Stimulated activated memory B cell treated with anti-CD40 and anti-IgM and Interleukin-4, amounts not matched to agents 10 μg/mL and 1 μg/mL and 100 μg/mL, for 72 hours (primary cell): ENCODE measurements at regions not wholly inside any gene's neighbourhood (a gene's known extent, or its start where the extent isn't known, plus 50 kb on each side); places are given as distances from the start of the nearest gene placed in this dataset.

ENCODE experiments used
- ATAC-seq: fragments of 150-1000 bp; cut with Tn5 transposase; 2 replicates; pipeline ENCODE4 v1.10.0; 2021
- H3K27ac Mint-ChIP-seq: one replicate; pipeline ENCODE4 v1.8.0; 2022; ENCODE audit warnings: mild to moderate bottlenecking, mixed read lengths
- H3K27me3 Mint-ChIP-seq: one replicate; pipeline ENCODE4 v1.8.0; 2022; ENCODE audit warnings: mixed read lengths
- H3K36me3 Mint-ChIP-seq: one replicate; pipeline ENCODE4 v1.8.0; 2022; ENCODE audit warnings: mixed read lengths
- H3K4me1 Mint-ChIP-seq: one replicate; pipeline ENCODE4 v1.8.0; 2022; ENCODE audit warnings: mixed read lengths
- H3K4me3 Mint-ChIP-seq: one replicate; pipeline ENCODE4 v1.8.0; 2022; ENCODE audit warnings: mild to moderate bottlenecking, moderate library complexity, mixed read lengths
- H3K9me3 Mint-ChIP-seq: one replicate; pipeline ENCODE4 v1.8.0; 2022; ENCODE audit warnings: mixed read lengths

- no peaks in the 10 kb centered on the region for H3K4me1 Mint-ChIP-seq
- no peaks in the 10 kb centered on the region for H3K36me3 Mint-ChIP-seq
- no peak for ATAC-seq
- no peak overlapping the region for H3K27ac Mint-ChIP-seq
- no peak overlapping the region for H3K4me3 Mint-ChIP-seq
- peaks cover 20% of the 10 kb centered on the region for H3K27me3 Mint-ChIP-seq
- H3K9me3 Mint-ChIP-seq, result peaks cover 12% of the 10 kb centered on the region
Observed at GRCh38 chr18:78914249-78914935, 65.2 kb upstream of the SALL3 start.

GRCh38 chr18:78915446-78916008, 64.1 kb upstream of the SALL3 start:
- ATAC-seq, result no peak
- Mint-ChIP-seq H3K27me3 (peaks cover 20% of the 10 kb centered on the region), H3K9me3 (peaks cover 12% of the 10 kb centered on the region), H3K27ac (no peak overlapping the region), H3K36me3 (no peaks in the 10 kb centered on the region), H3K4me1 (no peaks in the 10 kb centered on the region), H3K4me3 (no peak overlapping the region)

- peaks cover 13% of the 10 kb centered on the region for H3K27me3 Mint-ChIP-seq
- no peaks in the 10 kb centered on the region for H3K4me1 Mint-ChIP-seq
- H3K27ac Mint-ChIP-seq, result no peak overlapping the region
- no peaks in the 10 kb centered on the region for H3K36me3 Mint-ChIP-seq
- peaks cover 12% of the 10 kb centered on the region for H3K9me3 Mint-ChIP-seq
- ATAC-seq, result no peak
- no peak overlapping the region for H3K4me3 Mint-ChIP-seq
Observed at GRCh38 chr18:78918707-78919106, 60.9 kb upstream of the SALL3 start.

GRCh38 chr18:78919956-78920355, 59.7 kb upstream of the SALL3 start:
- no peak for ATAC-seq
- Mint-ChIP-seq H3K27ac (no peak overlapping the region), H3K9me3 (peaks cover 12% of the 10 kb centered on the region), H3K36me3 (no peaks in the 10 kb centered on the region), H3K4me3 (no peak overlapping the region), H3K4me1 (no peaks in the 10 kb centered on the region), H3K27me3 (peaks cover 7% of the 10 kb centered on the region)

GRCh38 chr18:78920456-78921138, 59.0 kb upstream of the SALL3 start:
- Mint-ChIP-seq H3K36me3 (no peaks in the 10 kb centered on the region), H3K4me3 (no peak overlapping the region), H3K27me3 (peaks cover 5% of the 10 kb centered on the region), H3K27ac (no peak overlapping the region), H3K9me3 (peaks cover 12% of the 10 kb centered on the region), H3K4me1 (no peaks in the 10 kb centered on the region)
- ATAC-seq, result no peak

- Mint-ChIP-seq H3K4me3 (no peak overlapping the region), H3K27me3 (no peaks in the 10 kb centered on the region), H3K9me3 (peaks cover 2% of the 10 kb centered on the region), H3K36me3 (no peaks in the 10 kb centered on the region), H3K4me1 (no peaks in the 10 kb centered on the region), H3K27ac (no peak overlapping the region)
- ATAC-seq, result no peak
Observed at GRCh38 chr18:78922856-78923255, 56.8 kb upstream of the SALL3 start.

GRCh38 chr18:78924301-78924700, 55.3 kb upstream of the SALL3 start:
- H3K9me3 Mint-ChIP-seq, result no peaks in the 10 kb centered on the region
- no peaks in the 10 kb centered on the region for H3K4me1 Mint-ChIP-seq
- no peaks in the 10 kb centered on the region for H3K27me3 Mint-ChIP-seq
- H3K36me3 Mint-ChIP-seq, result no peaks in the 10 kb centered on the region
- H3K4me3 Mint-ChIP-seq, result no peak overlapping the region
- no peak overlapping the region for H3K27ac Mint-ChIP-seq
- ATAC-seq, result no peak

- no peaks in the 10 kb centered on the region for H3K27me3 Mint-ChIP-seq
- H3K27ac Mint-ChIP-seq, result no peak overlapping the region
- ATAC-seq, result no peak
Observed at GRCh38 chr18:78924786-78925540, 54.7 kb upstream of the SALL3 start.

GRCh38 chr18:78925557-78926242, 53.9 kb upstream of the SALL3 start:
- no peaks in the 10 kb centered on the region for H3K9me3 Mint-ChIP-seq
- no peaks in the 10 kb centered on the region for H3K36me3 Mint-ChIP-seq
- ATAC-seq, result no peak
- H3K4me3 Mint-ChIP-seq, result no peak overlapping the region
- H3K27ac Mint-ChIP-seq, result no peak overlapping the region
- no peaks in the 10 kb centered on the region for H3K27me3 Mint-ChIP-seq
- H3K4me1 Mint-ChIP-seq, result no peaks in the 10 kb centered on the region

More at GRCh38 chr18:78924786-78925540, 54.7 kb upstream of the SALL3 start:
- H3K36me3 Mint-ChIP-seq, result no peaks in the 10 kb centered on the region
- no peaks in the 10 kb centered on the region for H3K4me1 Mint-ChIP-seq
- H3K4me3 Mint-ChIP-seq, result no peak overlapping the region
- no peaks in the 10 kb centered on the region for H3K9me3 Mint-ChIP-seq

- Mint-ChIP-seq H3K36me3 (no peaks in the 10 kb centered on the region), H3K4me1 (no peaks in the 10 kb centered on the region)
Observed at GRCh38 chr18:78926243-78926615, 53.4 kb upstream of the SALL3 start.

GRCh38 chr18:78927156-78927555, 52.5 kb upstream of the SALL3 start:
- Mint-ChIP-seq H3K27ac (no peak overlapping the region), H3K27me3 (no peaks in the 10 kb centered on the region), H3K4me3 (no peak overlapping the region), H3K4me1 (no peaks in the 10 kb centered on the region), H3K9me3 (no peaks in the 10 kb centered on the region), H3K36me3 (no peaks in the 10 kb centered on the region)
- no peak for ATAC-seq

More at GRCh38 chr18:78926243-78926615, 53.4 kb upstream of the SALL3 start:
- Mint-ChIP-seq H3K27ac (no peak overlapping the region), H3K4me3 (no peak overlapping the region), H3K27me3 (no peaks in the 10 kb centered on the region), H3K9me3 (no peaks in the 10 kb centered on the region)
- no peak for ATAC-seq

- Mint-ChIP-seq H3K4me1 (no peaks in the 10 kb centered on the region), H3K9me3 (no peaks in the 10 kb centered on the region), H3K36me3 (no peaks in the 10 kb centered on the region), H3K27me3 (no peaks in the 10 kb centered on the region), H3K27ac (no peak overlapping the region), H3K4me3 (no peak overlapping the region)
- ATAC-seq, result no peak
Observed at GRCh38 chr18:78927616-78928015, 52.0 kb upstream of the SALL3 start.

GRCh38 chr18:78928076-78928475, 51.5 kb upstream of the SALL3 start:
- no peaks in the 10 kb centered on the region for H3K36me3 Mint-ChIP-seq
- H3K9me3 Mint-ChIP-seq, result no peaks in the 10 kb centered on the region
- H3K4me1 Mint-ChIP-seq, result no peaks in the 10 kb centered on the region
- no peak for ATAC-seq
- H3K4me3 Mint-ChIP-seq, result no peak overlapping the region
- no peaks in the 10 kb centered on the region for H3K27me3 Mint-ChIP-seq
- no peak overlapping the region for H3K27ac Mint-ChIP-seq

- Mint-ChIP-seq H3K27me3 (no peaks in the 10 kb centered on the region), H3K27ac (no peak overlapping the region), H3K4me1 (no peaks in the 10 kb centered on the region), H3K4me3 (no peak overlapping the region), H3K36me3 (no peaks in the 10 kb centered on the region), H3K9me3 (no peaks in the 10 kb centered on the region)
- no peak for ATAC-seq
Observed at GRCh38 chr18:78929516-78929915, 50.1 kb upstream of the SALL3 start.
